GM21526 (cell line): ENCODE measurements at regions not wholly inside any gene's neighbourhood (a gene's known extent, or its start where the extent isn't known, plus 50 kb on each side); places are given as distances from the start of the nearest gene placed in this dataset.
"Not testable (repeated sequence)": the region's sequence is repeated elsewhere in the genome, so short reads cannot be mapped to it uniquely, and the experiment has no call there.

Source experiments
- ATAC-seq: cut with Tn5 transposase; IDR thresholded peaks from one replicate; pipeline ENCODE4 v1.9.1; 2021; ENCODE audit warnings: moderate library complexity; ENCODE audit not compliant: unreplicated experiment, low FRiP score

GRCh38 chr3:124299831-124300230, 307.9 kb upstream of the ROPN1 start:
- ATAC-seq: no peak

- no peak for ATAC-seq
Observed at GRCh38 chr3:124300416-124300815, 308.5 kb upstream of the ROPN1 start.

GRCh38 chr3:124303305-124303910, 311.5 kb upstream of the ROPN1 start:
- no peak for ATAC-seq

GRCh38 chr3:124306665-124307064, 314.7 kb upstream of the ROPN1 start:
- no peak for ATAC-seq

GRCh38 chr3:124313621-124314020, 321.7 kb upstream of the ROPN1 start:
- ATAC-seq: no peak

DNA sequence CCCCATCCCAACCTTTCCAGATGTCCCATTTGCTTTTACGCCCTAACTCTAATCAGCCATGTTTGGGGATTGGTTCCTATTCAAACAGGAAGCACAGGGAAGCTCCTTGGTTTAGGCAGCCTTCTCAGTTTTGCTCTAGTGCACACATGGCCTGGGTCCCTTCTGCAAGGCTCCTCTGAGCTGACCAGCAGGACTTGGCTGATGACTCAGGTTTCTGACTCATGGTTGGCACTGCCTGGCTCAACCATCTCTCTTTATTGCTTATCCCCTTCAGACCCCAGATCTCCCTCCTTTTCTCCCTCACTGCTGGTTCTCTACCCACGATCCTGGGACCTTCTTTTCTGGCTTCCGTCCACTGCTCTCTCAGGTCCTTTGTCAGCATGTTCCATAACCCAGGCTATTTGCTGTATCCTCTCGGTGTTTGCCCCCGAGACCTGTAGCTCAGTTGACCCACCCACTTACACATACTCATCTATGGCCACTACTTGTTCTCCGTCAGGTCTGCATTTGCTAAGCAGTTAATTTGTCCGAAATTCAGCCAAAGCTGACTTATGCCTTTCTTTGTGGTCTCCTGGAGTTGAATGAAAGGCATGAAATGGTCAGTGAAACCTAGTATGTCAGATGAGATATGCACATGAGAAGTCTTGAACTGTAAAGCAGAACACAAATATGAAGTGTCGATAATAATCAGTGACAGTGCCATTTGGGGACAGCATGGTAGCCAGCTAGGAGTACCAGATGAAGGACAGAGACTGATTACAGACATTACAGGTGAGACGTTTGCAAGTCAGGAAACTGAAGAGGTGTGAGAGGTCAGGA, 323.5 kb upstream of the ROPN1 start:
- ATAC-seq: no peak

GRCh38 chr3:124316034-124316287, 324.0 kb upstream of the ROPN1 start:
- no peak for ATAC-seq

DNA sequence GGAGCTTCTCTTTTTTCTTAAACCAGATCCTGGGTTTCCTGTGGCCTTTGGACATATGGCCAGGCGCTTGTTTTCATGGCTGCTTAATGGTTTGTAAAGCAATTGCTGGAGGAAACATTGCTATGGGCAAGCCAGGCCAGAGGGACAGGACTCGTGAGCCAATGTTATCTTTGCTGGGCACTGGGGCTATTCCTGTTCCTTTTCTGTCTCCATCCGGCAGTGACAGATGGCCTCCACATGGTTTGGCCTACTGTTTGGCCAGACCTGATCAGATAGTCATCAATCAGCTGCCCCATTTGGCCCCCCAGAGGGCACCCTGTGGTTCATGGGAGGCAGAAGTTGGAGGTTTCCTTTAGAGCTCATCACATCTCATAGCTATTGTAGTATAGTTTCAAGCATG, 326.1 kb upstream of the ROPN1 start:
- no peak for ATAC-seq

DNA sequence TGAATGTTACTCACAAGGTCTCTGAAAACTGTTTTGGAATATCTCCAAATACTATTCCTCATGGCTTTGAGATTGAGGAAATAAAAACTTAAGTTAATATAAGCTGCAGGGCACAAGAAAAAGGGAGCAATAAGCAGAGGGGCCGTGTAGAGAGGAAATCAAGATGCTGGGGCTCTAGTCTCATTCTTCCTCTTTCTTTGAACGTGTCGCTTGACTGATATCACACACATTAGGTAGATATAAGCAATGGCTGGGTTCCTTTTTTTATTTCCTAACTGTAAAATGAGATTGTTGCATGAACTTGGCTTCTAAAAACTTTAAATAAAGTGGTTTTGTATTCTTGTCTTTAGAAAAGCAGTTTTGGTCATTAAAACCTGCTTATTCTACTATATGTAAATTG, 326.7 kb upstream of the ROPN1 start:
- no peak for ATAC-seq

DNA sequence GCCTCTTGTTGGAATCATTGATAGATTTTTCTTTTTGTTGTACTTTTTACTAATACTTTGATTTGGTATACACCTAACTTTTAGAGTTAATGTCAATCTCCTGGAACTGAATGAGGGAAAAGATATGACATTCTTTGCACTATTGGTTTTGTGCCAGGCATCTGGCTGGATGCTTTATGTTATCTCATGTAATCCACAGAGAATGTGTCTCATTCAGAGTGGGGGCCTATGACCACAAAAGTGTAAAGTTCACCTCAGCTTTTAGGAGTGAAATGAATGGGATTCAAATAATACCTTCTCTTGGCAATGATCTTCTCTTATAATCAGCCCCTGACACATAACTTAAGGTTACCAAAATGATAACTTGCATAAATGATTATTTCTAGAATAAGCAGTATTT, 329.1 kb upstream of the ROPN1 start:
- ATAC-seq: no peak

DNA sequence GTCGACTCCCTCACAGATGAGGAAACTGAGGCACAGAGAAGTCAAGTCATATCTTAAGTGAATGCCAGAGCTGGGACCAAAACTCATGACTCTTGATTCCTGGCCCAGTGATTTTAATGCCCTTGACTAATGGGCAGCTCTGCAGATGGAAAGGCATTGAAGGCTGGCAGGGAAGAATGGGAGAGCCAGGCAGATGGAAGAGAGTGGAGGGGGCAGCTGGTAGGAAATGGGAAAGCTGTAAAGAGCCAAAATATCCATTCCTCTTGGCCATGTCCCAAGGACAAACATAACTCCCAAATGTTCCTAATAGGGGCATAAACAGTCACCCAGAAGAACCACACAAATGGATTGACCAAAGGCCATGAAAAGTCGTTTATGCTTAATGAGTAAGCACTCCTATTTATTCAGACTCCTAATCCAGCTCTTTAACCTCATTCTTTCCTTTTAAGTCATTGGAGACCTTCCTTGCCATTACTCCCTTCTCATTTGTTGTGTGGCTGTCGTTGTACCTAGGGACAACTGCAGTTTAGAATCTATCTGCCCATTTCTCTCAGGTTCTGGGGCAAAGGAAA, 330.5 kb upstream of the ROPN1 start:
- ATAC-seq: no peak

- no peak for ATAC-seq
Observed at GRCh38 chr3:124322966-124323365, 331.0 kb upstream of the ROPN1 start.

- no peak for ATAC-seq
Observed at GRCh38 chr3:124325248-124325647, 333.3 kb upstream of the ROPN1 start.

- ATAC-seq: no peak
Observed at GRCh38 chr3:124329723-124330122, 337.8 kb upstream of the ROPN1 start.

GRCh38 chr3:124333931-124334640, 342.2 kb upstream of the ROPN1 start:
- ATAC-seq: no peak

GRCh38 chr3:124336067-124336656, 344.2 kb upstream of the ROPN1 start:
- no peak for ATAC-seq

- ATAC-seq: no peak
Observed at GRCh38 chr3:124345845-124346244, 353.9 kb upstream of the ROPN1 start.

DNA sequence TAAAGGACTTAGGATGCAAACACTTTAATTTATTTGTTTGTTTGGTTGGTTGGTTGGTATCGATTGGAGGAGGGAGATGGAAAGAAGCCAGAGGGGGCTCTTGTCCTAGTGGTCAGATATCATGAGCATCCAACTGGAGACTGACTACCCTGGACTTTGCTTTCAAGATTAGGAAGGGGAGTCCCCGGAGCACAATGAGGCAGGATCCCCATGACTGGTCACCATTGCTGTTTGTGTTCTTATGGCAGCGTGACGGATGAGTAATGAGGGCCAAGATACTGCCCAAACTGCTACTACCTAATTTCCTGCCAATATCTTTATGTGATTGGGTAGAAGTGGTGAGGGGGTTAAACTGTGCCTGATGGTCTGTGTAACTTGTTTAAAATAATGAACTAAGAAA, 354.6 kb upstream of the ROPN1 start:
- ATAC-seq: no peak

GRCh38 chr3:124347418-124347817, 355.5 kb upstream of the ROPN1 start:
- no peak for ATAC-seq

GRCh38 chr3:124348555-124348954, 356.6 kb upstream of the ROPN1 start:
- ATAC-seq: not testable (repeated sequence)

GRCh38 chr3:124351430-124352148, 359.7 kb upstream of the ROPN1 start:
- no peak for ATAC-seq
